GM12892 (cell line): ENCODE measurements at regions not wholly inside any gene's neighbourhood (a gene's known extent, or its start where the extent isn't known, plus 50 kb on each side); places are given as distances from the start of the nearest gene placed in this dataset.
"Not testable (repeated sequence)": the region's sequence is repeated elsewhere in the genome, so short reads cannot be mapped to it uniquely, and the experiment has no call there.

Source experiments
- POLR2A ChIP-seq: IDR thresholded peaks from 2 replicates; pipeline ENCODE4 v1.6.1; 2011; ENCODE audit warnings: low read depth, low read length, control low read depth
- POLR2AphosphoS5 ChIP-seq: IDR thresholded peaks from 2 replicates; pipeline ENCODE4 v1.6.1; 2011; ENCODE audit warnings: low read depth, low read length, control low read depth
- TAF1 ChIP-seq: IDR thresholded peaks from 2 replicates; pipeline ENCODE4 v1.6.1; 2011; ENCODE audit warnings: low read depth, mild to moderate bottlenecking, control low read depth, low read length, borderline replicate concordance

DNA sequence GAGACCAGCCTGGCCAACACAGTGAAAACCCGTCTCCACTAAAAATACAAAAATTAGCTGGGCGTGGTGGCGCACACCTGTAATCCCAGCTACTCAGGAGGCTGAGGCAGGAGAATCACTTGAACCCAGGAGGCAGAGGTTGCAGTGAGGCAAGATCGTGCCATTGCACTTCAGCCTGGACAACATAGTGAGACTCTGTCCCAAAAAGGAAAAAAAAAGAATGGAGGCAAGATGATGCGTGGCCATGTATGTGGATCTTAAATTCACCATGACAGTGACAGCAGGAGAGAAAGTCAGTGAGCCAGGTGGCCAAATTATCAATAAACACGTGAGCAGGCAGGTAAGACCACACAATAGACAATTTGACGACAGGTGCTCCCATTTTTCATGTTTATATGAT lies 73.0 kb upstream of the CREB3L1 start:
- TF ChIP-seq POLR2AphosphoS5, POLR2A, TAF1: not testable (repeated sequence)
